ENCODE measurements at regions not wholly inside any gene's neighbourhood (a gene's known extent, or its start where the extent isn't known, plus 50 kb on each side); places are given as distances from the start of the nearest gene placed in this dataset.
"Not testable (repeated sequence)": the region's sequence is repeated elsewhere in the genome, so short reads cannot be mapped to it uniquely, and the experiment has no call there.

- no peak for TF ChIP-seq CUX1 (IDR thresholded peaks at IDR 0.05; ENCODE audit: insufficient replicate concordance, low read depth, low read length)
- no peak for TF ChIP-seq LARP7 (IDR thresholded peaks at IDR 0.05)
- TF ChIP-seq BRCA1 (IDR thresholded peaks at IDR 0.05; ENCODE audit: low read depth, low read length), result no peak
These were observed 2641.1 kb upstream of the DEFB115 start (continued) for GRCh38 chr20:28616354-28616753.

GRCh38 chr20:28619956-28620651 lies 2637.4 kb upstream of the DEFB115 start:
- POLR2A ChIA-PET; H3K36me3 ChIP-seq (ENCODE audit: control insufficient read depth in 2 of 2, insufficient read depth in 2 of 2, low read length in 1 of 2); H3K9me3 ChIP-seq (replicated peaks; ENCODE audit: control insufficient read depth, insufficient read depth, low read length); H4K20me1 ChIP-seq (ENCODE audit: control insufficient read depth, insufficient read depth); RAD21 ChIA-PET (ENCODE audit: unreplicated experiment); BruUV-seq (replicated peaks); ATAC-seq; DNase-seq (ENCODE audit: low read depth, low spot score); SMC1A ChIA-PET (ENCODE audit: uncharacterized antibody, unreplicated experiment); FAIRE-seq; H3K27me3 ChIP-seq (replicated peaks in 1 of 2; ENCODE audit: control insufficient read depth in 2 of 2, insufficient read depth in 2 of 2, low read length in 1 of 2); H3K4me2 ChIP-seq (ENCODE audit: control insufficient read depth, insufficient read depth); H3K79me2 ChIP-seq (ENCODE audit: control insufficient read depth, insufficient read depth, low read length); CTCF ChIA-PET; H3K9ac ChIP-seq (ENCODE audit: control insufficient read depth, insufficient read depth, low read length); H3K4me1 ChIP-seq (ENCODE audit: control insufficient read depth, insufficient read depth, low read length); intact Hi-C loops (cut with micrococcal nuclease; ENCODE audit: unreplicated experiment); H3K4me3 ChIP-seq; H2AFZ ChIP-seq (ENCODE audit: control insufficient read depth, low read depth, low read length); H3K27ac ChIP-seq (ENCODE audit: control insufficient read depth, insufficient read depth): not testable (repeated sequence)
- WGBS (ENCODE audit: insufficient coverage, insufficient replicate concordance, low lambda C conversion rate, missing lambda C conversion rate), result 41% methylated on average over 20 of the region's 20 CpGs
- in situ Hi-C loops (cut with MboI), result loop anchor here (25.0 kb wide), 1 partner anchor 1892 kb away; no protein-coding TSS in a partner anchor

GRCh38 chr20:28625112-28625511 lies 2632.4 kb upstream of the DEFB115 start:
- SMC1A ChIA-PET (ENCODE audit: uncharacterized antibody, unreplicated experiment), result not testable (repeated sequence)

GRCh38 chr20:28640831-28641230 lies 2616.6 kb upstream of the DEFB115 start:
- H3K27ac ChIP-seq (ENCODE audit: control insufficient read depth, insufficient read depth); SMC1A ChIA-PET (ENCODE audit: uncharacterized antibody, unreplicated experiment); intact Hi-C loops (cut with micrococcal nuclease; ENCODE audit: unreplicated experiment); CTCF ChIA-PET; in situ Hi-C loops (cut with MboI); DNase-seq (ENCODE audit: low read depth, low spot score); H4K20me1 ChIP-seq (ENCODE audit: control insufficient read depth, insufficient read depth); RAD21 ChIA-PET (ENCODE audit: unreplicated experiment); H3K36me3 ChIP-seq (ENCODE audit: control insufficient read depth in 2 of 2, insufficient read depth in 2 of 2, low read length in 1 of 2); FAIRE-seq; H3K9me3 ChIP-seq (replicated peaks; ENCODE audit: control insufficient read depth, insufficient read depth, low read length); H3K4me2 ChIP-seq (ENCODE audit: control insufficient read depth, insufficient read depth); H3K4me1 ChIP-seq (ENCODE audit: control insufficient read depth, insufficient read depth, low read length); H3K4me3 ChIP-seq; BruUV-seq (replicated peaks); POLR2A ChIA-PET; H3K9ac ChIP-seq (ENCODE audit: control insufficient read depth, insufficient read depth, low read length); H3K27me3 ChIP-seq (replicated peaks in 1 of 2; ENCODE audit: control insufficient read depth in 2 of 2, insufficient read depth in 2 of 2, low read length in 1 of 2); H2AFZ ChIP-seq (ENCODE audit: control insufficient read depth, low read depth, low read length); ATAC-seq; H3K79me2 ChIP-seq (ENCODE audit: control insufficient read depth, insufficient read depth, low read length): not testable (repeated sequence)
- WGBS (ENCODE audit: insufficient coverage, insufficient replicate concordance, low lambda C conversion rate, missing lambda C conversion rate), result 2% methylated on average over 2 of the region's 2 CpGs

More at GRCh38 chr20:28625112-28625511, 2632.4 kb upstream of the DEFB115 start:
- H2AFZ ChIP-seq (ENCODE audit: control insufficient read depth, low read depth, low read length); H3K9me3 ChIP-seq (replicated peaks; ENCODE audit: control insufficient read depth, insufficient read depth, low read length); in situ Hi-C loops (cut with MboI); BruUV-seq (replicated peaks); H3K4me1 ChIP-seq (ENCODE audit: control insufficient read depth, insufficient read depth, low read length); H3K36me3 ChIP-seq (ENCODE audit: control insufficient read depth in 2 of 2, insufficient read depth in 2 of 2, low read length in 1 of 2); ATAC-seq; H4K20me1 ChIP-seq (ENCODE audit: control insufficient read depth, insufficient read depth); H3K79me2 ChIP-seq (ENCODE audit: control insufficient read depth, insufficient read depth, low read length); H3K4me2 ChIP-seq (ENCODE audit: control insufficient read depth, insufficient read depth); H3K4me3 ChIP-seq; CTCF ChIA-PET; FAIRE-seq; H3K27me3 ChIP-seq (replicated peaks in 1 of 2; ENCODE audit: control insufficient read depth in 2 of 2, insufficient read depth in 2 of 2, low read length in 1 of 2); H3K27ac ChIP-seq (ENCODE audit: control insufficient read depth, insufficient read depth); intact Hi-C loops (cut with micrococcal nuclease; ENCODE audit: unreplicated experiment); DNase-seq (ENCODE audit: low read depth, low spot score); H3K9ac ChIP-seq (ENCODE audit: control insufficient read depth, insufficient read depth, low read length); POLR2A ChIA-PET; RAD21 ChIA-PET (ENCODE audit: unreplicated experiment): not testable (repeated sequence)
- 33% methylated on average over 2 of the region's 2 CpGs for WGBS (ENCODE audit: insufficient coverage, insufficient replicate concordance, low lambda C conversion rate, missing lambda C conversion rate)
